Osteoblast (primary cell): ENCODE measurements at regions not wholly inside any gene's neighbourhood (a gene's known extent, or its start where the extent isn't known, plus 50 kb on each side); places are given as distances from the start of the nearest gene placed in this dataset.

Experiments used
- DNase-seq: peaks from one replicate; pipeline ENCODE4 v3.0.0; 2011; ENCODE audit warnings: low spot score, mixed read lengths; ENCODE audit not compliant: insufficient read length; ENCODE audit errors: missing footprints
- H2AFZ ChIP-seq: 2 replicates; pipeline ENCODE4 v1.6.0; 2011; ENCODE audit warnings: mild to moderate bottlenecking, low read length
- H3K27ac ChIP-seq: 2 replicates; pipeline ENCODE4 v1.5.1; 2011; ENCODE audit warnings: mild to moderate bottlenecking, low read depth, low read length, moderate library complexity
- H3K27me3 ChIP-seq: 2 replicates; pipeline ENCODE4 v1.6.0; 2012; ENCODE audit warnings: mild to moderate bottlenecking, control low read depth, inconsistent platforms, low read length, moderate library complexity; ENCODE audit not compliant: insufficient read depth
- H3K36me3 ChIP-seq: 2 replicates; pipeline ENCODE4 v1.5.1; 2011; ENCODE audit warnings: mild to moderate bottlenecking, low read length, control low read depth, moderate library complexity; ENCODE audit not compliant: insufficient read depth
- H3K4me1 ChIP-seq: 2 replicates; pipeline ENCODE4 v1.5.1; 2011; ENCODE audit warnings: mild to moderate bottlenecking, low read length, control low read depth, moderate library complexity; ENCODE audit not compliant: insufficient read depth
- H3K4me2 ChIP-seq: 2 replicates; pipeline ENCODE4 v1.6.0; 2011; ENCODE audit warnings: mild to moderate bottlenecking, low read length; ENCODE audit not compliant: insufficient read depth
- H3K4me3 ChIP-seq: fragments of 200-600 bp; sonication (generic); 3 replicates; pipeline ENCODE4 v1.5.1; 2012; ENCODE audit warnings: mild to moderate bottlenecking, low read length, inconsistent platforms; ENCODE audit not compliant: insufficient read depth
- H3K79me2 ChIP-seq: 2 replicates; pipeline ENCODE4 v1.6.0; 2012; ENCODE audit warnings: mild to moderate bottlenecking, low read length, control low read depth, inconsistent platforms; ENCODE audit not compliant: insufficient read depth
- H3K9me3 ChIP-seq: 2 replicates; pipeline ENCODE4 v1.5.1; 2011; ENCODE audit warnings: low read depth, low read length, control low read depth
- H4K20me1 ChIP-seq: 2 replicates; pipeline ENCODE4 v1.6.0; 2012; ENCODE audit warnings: mild to moderate bottlenecking, low read length, control low read depth; ENCODE audit not compliant: insufficient read depth
- CTCF ChIP-seq: IDR thresholded peaks from 2 replicates; pipeline ENCODE4 v1.5.1; 2011; ENCODE audit warnings: mild to moderate bottlenecking, low read depth, low read length, moderate library complexity; ENCODE audit errors: extremely low read depth

DNA sequence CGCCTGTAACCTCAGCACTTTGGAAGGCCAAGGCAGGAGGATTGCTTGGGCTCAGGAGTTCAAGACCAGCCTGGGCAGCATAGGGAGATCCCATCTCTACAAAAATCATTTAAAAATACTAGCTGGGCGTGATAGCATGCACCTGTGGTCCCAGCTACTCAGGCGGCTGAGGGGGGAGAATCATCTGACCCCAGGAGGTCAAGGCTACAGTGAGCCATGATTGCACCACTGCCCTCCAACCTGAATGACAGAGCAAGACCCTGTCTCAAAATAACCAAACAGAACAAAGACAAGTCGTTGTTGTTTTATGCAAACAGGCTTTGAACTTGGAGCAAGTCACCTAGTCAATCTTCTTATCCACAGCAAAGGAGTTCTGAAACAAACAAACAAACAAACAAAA is 82.0 kb upstream of the AKAP13 start:
- no peaks in the 10 kb centered on the region for H3K36me3 ChIP-seq
- no peak overlapping the region for H3K4me3 ChIP-seq
- H3K79me2 ChIP-seq, result no peaks in the 10 kb centered on the region
- no peaks in the 10 kb centered on the region for H3K4me1 ChIP-seq
- no peak for DNase-seq
- H4K20me1 ChIP-seq, result no peaks in the 10 kb centered on the region
- no peaks in the 10 kb centered on the region for H3K9me3 ChIP-seq
- TF ChIP-seq CTCF, result no peak
- no peaks in the 10 kb centered on the region for H3K27me3 ChIP-seq
- no peak overlapping the region for H3K27ac ChIP-seq
- no peak overlapping the region for H2AFZ ChIP-seq
- no peak overlapping the region for H3K4me2 ChIP-seq

- Histone ChIP-seq H3K4me3 (no peak overlapping the region), H3K27ac (no peak overlapping the region), H3K79me2 (no peaks in the 10 kb centered on the region), H2AFZ (no peak overlapping the region), H3K27me3 (no peaks in the 10 kb centered on the region), H3K9me3 (no peaks in the 10 kb centered on the region), H4K20me1 (no peaks in the 10 kb centered on the region), H3K36me3 (no peaks in the 10 kb centered on the region), H3K4me1 (no peaks in the 10 kb centered on the region), H3K4me2 (no peak overlapping the region)
- no peak for TF ChIP-seq CTCF
- no peak for DNase-seq
Observed at GRCh38 chr15:85298941-85299340, 81.5 kb upstream of the AKAP13 start.

DNA sequence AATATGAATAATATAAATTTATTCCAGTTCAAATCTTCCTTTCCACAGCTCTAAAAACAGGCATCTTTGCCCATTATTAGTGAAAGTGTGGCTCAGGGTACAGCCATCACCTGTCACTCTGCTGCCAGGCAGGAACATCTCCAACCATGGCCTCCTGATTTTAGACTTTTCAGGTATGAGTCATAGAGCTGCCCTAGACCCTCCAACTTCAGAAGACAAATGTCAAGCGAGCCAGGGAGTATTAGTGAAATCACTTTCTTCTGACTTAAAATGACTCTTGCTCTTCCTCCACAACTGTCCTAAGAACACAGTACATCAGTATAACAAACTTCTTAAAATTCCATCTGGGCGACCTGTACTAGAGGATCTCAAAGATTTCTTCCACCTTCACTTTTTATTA is 78.1 kb upstream of the AKAP13 start:
- no peak overlapping the region for H2AFZ ChIP-seq
- no peak for DNase-seq
- H3K27me3 ChIP-seq, result no peaks in the 10 kb centered on the region
- no peaks in the 10 kb centered on the region for H4K20me1 ChIP-seq
- no peak overlapping the region for H3K4me2 ChIP-seq
- H3K36me3 ChIP-seq, result no peaks in the 10 kb centered on the region
- no peak overlapping the region for H3K4me3 ChIP-seq
- no peak for TF ChIP-seq CTCF
- H3K79me2 ChIP-seq, result no peaks in the 10 kb centered on the region
- H3K4me1 ChIP-seq, result no peaks in the 10 kb centered on the region
- no peak overlapping the region for H3K27ac ChIP-seq
- H3K9me3 ChIP-seq, result no peaks in the 10 kb centered on the region

- no peak overlapping the region for H3K4me2 ChIP-seq
- H4K20me1 ChIP-seq, result no peaks in the 10 kb centered on the region
- no peak for TF ChIP-seq CTCF
- no peaks in the 10 kb centered on the region for H3K4me1 ChIP-seq
- no peak overlapping the region for H2AFZ ChIP-seq
- no peaks in the 10 kb centered on the region for H3K9me3 ChIP-seq
- no peak overlapping the region for H3K4me3 ChIP-seq
- H3K36me3 ChIP-seq, result no peaks in the 10 kb centered on the region
- no peaks in the 10 kb centered on the region for H3K27me3 ChIP-seq
- no peak for DNase-seq
- no peak overlapping the region for H3K27ac ChIP-seq
- no peaks in the 10 kb centered on the region for H3K79me2 ChIP-seq
Observed at GRCh38 chr15:85305050-85305449, 75.4 kb upstream of the AKAP13 start.
